Erythroblast (primary cell): ENCODE measurements at regions not wholly inside any gene's neighbourhood (a gene's known extent, or its start where the extent isn't known, plus 50 kb on each side); places are given as distances from the start of the nearest gene placed in this dataset.

Experiments used
- GATA1 ChIP-seq: IDR thresholded peaks from 2 replicates; pipeline ENCODE4 v1.6.1; 2011; ENCODE audit warnings: low read depth, mild to moderate bottlenecking, control low read depth, low read length, moderate library complexity
- POLR2A ChIP-seq: IDR thresholded peaks from 2 replicates; pipeline ENCODE4 v1.6.1; 2011; ENCODE audit warnings: mild to moderate bottlenecking, low read length

DNA sequence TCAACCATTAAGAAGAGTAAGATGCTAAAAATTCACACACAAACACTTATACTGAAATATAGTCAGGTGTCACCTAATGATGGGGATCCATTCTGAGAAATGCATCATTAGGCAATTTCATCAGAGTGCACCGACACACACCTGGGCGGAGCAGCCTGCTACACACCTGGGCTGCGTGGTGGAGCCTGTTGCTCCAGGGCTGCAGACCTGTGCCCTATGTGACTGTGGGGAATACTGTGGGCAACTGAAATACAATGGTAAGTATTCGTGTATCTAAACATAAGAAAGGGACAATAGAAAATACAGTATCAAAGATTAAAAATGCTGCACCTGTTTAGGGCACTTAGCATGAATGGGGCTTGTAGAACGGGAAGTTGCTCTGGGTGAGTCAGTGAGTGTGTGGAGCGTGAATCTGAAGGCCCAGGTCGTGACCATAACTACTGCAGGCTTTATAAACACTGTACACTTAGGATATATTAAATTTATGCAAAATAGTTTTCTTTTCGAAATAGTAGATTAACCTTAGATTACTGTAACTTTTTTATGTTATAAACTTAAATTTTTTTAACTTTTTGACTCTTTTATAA, 124.4 kb upstream of the AFDN start:
- TF ChIP-seq POLR2A (no peak), GATA1 (no peak)
